Fibroblast of lung (primary cell): ENCODE measurements at regions not wholly inside any gene's neighbourhood (a gene's known extent, or its start where the extent isn't known, plus 50 kb on each side); places are given as distances from the start of the nearest gene placed in this dataset.

Experiments
- CTCF ChIP-seq, 2 donors: IDR thresholded peaks in 1 of 2; conservative IDR thresholded peaks in 1 of 2; 1 replicate in 1 of 2; 2 replicates in 1 of 2; pipeline ENCODE4 v1.5.1; 2011 to 2012; ENCODE audit warnings: low read length in 2 of 2, control low read depth in 1 of 2, inconsistent platforms in 1 of 2, low read depth in 1 of 2, mild to moderate bottlenecking in 1 of 2
- EZH2 ChIP-seq: IDR thresholded peaks from 2 replicates; pipeline ENCODE4 v1.5.1; 2012; ENCODE audit warnings: low read length, control low read depth, mild to moderate bottlenecking; ENCODE audit errors: missing control alignments

- TF ChIP-seq CTCF (conservative IDR thresholded peaks at IDR 0.05 in 1 of 2, IDR thresholded peaks at IDR 0.05 in 1 of 2; ENCODE audit: low read depth in 1 of 2, low read length in 2 of 2) (no peak), EZH2 (no peak)
These were observed 360.3 kb upstream of the ZNF507 start for GRCh38 chr19:31985001-31985605.
